Ascending aorta (tissue), 2 donors: ENCODE measurements at regions not wholly inside any gene's neighbourhood (a gene's known extent, or its start where the extent isn't known, plus 50 kb on each side); places are given as distances from the start of the nearest gene placed in this dataset.

Experiments
- DNase-seq, 2 donors: peaks; one replicate each; pipeline ENCODE4 v3.0.0-alpha.2; 2019; ENCODE audit warnings: low spot score in 2 of 2
- H3K27ac ChIP-seq, 2 donors: fragments of 200-600 bp; sonication (generic); one replicate each; pipeline ENCODE4 v1.5.1; 2016 to 2017; ENCODE audit warnings: mild to moderate bottlenecking in 1 of 2
- H3K27me3 ChIP-seq: fragments of 200-600 bp; sonication (generic); one replicate; pipeline ENCODE4 v1.5.1; 2017
- H3K36me3 ChIP-seq, 2 donors: fragments of 200-600 bp; sonication (generic); one replicate each; pipeline ENCODE4 v1.5.1; 2016
- H3K4me1 ChIP-seq, 2 donors: fragments of 200-600 bp; sonication (generic); one replicate each; pipeline ENCODE4 v1.5.1; 2016 to 2017; ENCODE audit warnings: mild to moderate bottlenecking in 1 of 2
- H3K4me3 ChIP-seq, 2 donors: fragments of 200-600 bp; sonication (generic); one replicate each; pipeline ENCODE4 v1.5.1; 2016 to 2017; ENCODE audit warnings: mild to moderate bottlenecking in 1 of 2
- H3K9me3 ChIP-seq, 2 donors: fragments of 200-600 bp; sonication (generic); one replicate each; pipeline ENCODE4 v1.5.1; 2016
- intact Hi-C: fragments of 100-400 bp; cut with DNase I; formaldehyde crosslinking; loops from one replicate; pipeline ENCODE4 v1.15.1; 2023
- TF ChIP-seq, protein P1 (sequence below), 3 experiments: fragments of 200-600 bp in 2 of 3; fragments of 450-650 bp in 1 of 3; sonication (generic) in 2 of 3; IDR thresholded peaks; one replicate each; pipeline ENCODE4 v1.5.1; 2016 to 2019; ENCODE audit warnings: antibody characterized with exemption in 3 of 3, mild to moderate bottlenecking in 1 of 3, moderate library complexity in 1 of 3

DNA sequence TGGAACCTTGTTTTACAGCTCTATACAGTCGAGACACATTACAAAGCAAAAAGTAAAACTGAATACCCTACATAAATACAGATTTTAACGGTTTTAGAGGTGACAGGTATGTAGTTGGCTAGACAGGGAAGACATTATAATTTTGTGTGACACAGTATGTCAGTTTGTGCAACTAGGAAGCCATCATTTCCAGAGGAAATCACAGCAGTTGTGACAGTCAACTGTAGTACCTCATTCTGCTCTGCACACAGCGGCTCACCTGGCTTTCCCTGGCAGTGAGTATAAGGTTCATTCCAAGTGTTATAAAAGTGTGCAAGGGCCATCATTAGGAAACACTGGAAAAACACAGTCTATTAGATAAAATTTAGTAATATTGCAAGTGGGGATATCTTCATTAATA, 501.6 kb upstream of the PHF14 start:
- intact Hi-C loops = no loop called here
- Histone ChIP-seq H3K4me3 (no peak overlapping the region), H3K36me3 (no peaks in the 10 kb centered on the region), H3K27me3 (no peaks in the 10 kb centered on the region), H3K27ac (no peak overlapping the region), H3K4me1 (no peaks in the 10 kb centered on the region), H3K9me3 (no peaks in the 10 kb centered on the region)
- TF ChIP-seq, protein P1, sequence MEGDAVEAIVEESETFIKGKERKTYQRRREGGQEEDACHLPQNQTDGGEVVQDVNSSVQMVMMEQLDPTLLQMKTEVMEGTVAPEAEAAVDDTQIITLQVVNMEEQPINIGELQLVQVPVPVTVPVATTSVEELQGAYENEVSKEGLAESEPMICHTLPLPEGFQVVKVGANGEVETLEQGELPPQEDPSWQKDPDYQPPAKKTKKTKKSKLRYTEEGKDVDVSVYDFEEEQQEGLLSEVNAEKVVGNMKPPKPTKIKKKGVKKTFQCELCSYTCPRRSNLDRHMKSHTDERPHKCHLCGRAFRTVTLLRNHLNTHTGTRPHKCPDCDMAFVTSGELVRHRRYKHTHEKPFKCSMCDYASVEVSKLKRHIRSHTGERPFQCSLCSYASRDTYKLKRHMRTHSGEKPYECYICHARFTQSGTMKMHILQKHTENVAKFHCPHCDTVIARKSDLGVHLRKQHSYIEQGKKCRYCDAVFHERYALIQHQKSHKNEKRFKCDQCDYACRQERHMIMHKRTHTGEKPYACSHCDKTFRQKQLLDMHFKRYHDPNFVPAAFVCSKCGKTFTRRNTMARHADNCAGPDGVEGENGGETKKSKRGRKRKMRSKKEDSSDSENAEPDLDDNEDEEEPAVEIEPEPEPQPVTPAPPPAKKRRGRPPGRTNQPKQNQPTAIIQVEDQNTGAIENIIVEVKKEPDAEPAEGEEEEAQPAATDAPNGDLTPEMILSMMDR (IDR thresholded peaks at IDR 0.05) = no peak
- DNase-seq = no peak

DNA sequence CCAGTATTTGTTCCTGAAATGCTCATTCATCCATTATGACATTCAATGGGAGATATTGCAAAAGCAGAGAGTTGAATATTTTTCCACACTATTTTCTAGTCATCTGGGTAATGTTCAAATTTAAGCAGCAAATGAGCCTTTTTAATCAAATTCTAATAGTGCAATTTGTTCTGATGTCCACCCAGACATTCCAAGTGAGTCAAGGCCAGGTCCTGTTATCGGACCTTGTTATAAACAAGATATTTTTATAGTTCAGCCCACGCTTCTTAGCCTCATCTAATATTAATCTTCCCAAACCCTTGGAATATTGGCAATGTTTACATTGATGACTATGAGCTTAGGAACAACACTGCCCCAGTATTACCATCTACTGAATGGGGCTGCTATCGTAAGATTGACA, 500.1 kb upstream of the PHF14 start:
- intact Hi-C loops = no loop called here
- Histone ChIP-seq H3K36me3 (no peaks in the 10 kb centered on the region), H3K4me1 (no peaks in the 10 kb centered on the region), H3K27ac (no peak overlapping the region), H3K4me3 (no peak overlapping the region), H3K27me3 (no peaks in the 10 kb centered on the region), H3K9me3 (no peaks in the 10 kb centered on the region)
- TF ChIP-seq, protein P1 (IDR thresholded peaks at IDR 0.05) = no peak
- no peak for DNase-seq

DNA sequence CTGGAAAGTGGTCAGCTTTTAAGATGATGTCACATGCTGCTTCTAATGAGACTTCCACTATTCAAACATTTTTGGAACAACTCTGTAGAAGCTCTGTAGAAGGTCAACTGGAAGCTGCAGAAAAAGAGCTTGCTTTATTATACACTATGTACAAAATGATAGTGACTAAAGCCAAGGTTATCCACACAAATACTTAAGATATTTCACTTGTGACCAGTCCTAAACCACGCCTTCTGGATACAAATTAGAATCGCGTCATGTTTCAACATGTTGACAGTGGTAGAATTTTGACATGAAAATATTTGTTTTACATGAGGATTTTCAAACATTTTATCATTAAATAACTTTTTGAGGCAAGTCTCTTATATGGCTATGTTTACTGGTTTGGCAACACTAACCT, 499.6 kb upstream of the PHF14 start:
- no peak overlapping the region for H3K4me3 ChIP-seq
- no peaks in the 10 kb centered on the region for H3K4me1 ChIP-seq
- no peak overlapping the region for H3K27ac ChIP-seq
- no peaks in the 10 kb centered on the region for H3K36me3 ChIP-seq
- DNase-seq = no peak
- intact Hi-C loops = no loop called here
- no peaks in the 10 kb centered on the region for H3K27me3 ChIP-seq
- no peaks in the 10 kb centered on the region for H3K9me3 ChIP-seq
- TF ChIP-seq, protein P1 (IDR thresholded peaks at IDR 0.05) = no peak

DNA sequence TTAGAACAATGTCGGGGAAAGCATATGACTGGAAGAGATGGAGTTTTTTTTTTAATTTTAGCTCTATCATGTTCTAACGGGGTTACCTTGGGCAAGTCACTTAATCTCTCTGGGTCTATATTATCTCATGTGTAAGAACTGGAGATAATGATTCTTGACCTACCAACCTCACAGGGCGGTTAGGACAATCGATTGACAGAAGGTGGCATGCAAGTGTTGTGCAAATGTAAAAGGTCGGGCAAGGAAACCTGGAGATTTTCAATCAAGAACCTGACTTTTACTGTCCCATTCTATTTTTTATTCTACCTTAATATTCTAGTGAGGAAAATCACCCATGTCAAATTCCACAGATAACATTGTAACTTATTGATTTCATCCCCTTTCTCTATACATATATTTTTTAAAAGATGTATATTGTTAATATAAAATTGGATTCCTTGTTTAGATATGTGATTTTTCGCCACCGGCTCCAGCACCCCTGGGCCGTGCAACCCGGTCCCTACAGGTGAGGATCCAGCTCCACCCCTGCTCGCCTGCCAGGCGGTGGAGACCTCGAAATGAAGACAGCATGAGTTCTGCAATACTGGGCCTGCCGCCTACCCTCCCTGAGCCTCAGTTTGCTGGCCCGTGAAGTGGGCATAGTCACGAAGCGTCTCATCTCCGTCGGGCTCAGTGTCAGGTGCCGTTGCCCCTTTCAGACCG, 497.6 kb upstream of the PHF14 start:
- Histone ChIP-seq H3K36me3 (no peaks in the 10 kb centered on the region), H3K9me3 (no peaks in the 10 kb centered on the region), H3K4me3 (no peak overlapping the region), H3K27ac (no peak overlapping the region), H3K27me3 (no peaks in the 10 kb centered on the region), H3K4me1 (no peaks in the 10 kb centered on the region)
- intact Hi-C loops = no loop called here
- no peak for DNase-seq
- TF ChIP-seq, protein P1 (IDR thresholded peaks at IDR 0.05) = no peak

DNA sequence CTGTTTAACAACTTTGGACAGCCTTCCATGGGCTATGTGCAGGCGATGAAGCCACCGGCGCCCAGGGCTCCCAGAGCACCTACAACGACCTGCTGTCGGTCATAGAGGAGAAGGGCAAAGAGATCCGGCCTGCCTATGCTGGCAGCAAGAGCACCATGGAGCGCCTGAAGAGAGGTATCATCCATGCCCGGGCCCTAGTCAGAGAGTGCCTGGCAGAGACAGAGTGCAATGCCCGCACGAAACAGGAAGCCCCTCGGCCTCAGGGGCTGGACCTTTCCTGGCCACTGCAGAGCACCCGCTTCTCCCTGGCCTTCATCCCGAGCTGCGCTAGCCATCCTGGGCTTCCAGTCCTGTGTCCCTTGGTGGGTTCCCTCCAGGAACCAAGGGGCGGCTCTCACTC, 497.0 kb upstream of the PHF14 start:
- TF ChIP-seq, protein P1 (IDR thresholded peaks at IDR 0.05) = no peak
- intact Hi-C loops = no loop called here
- Histone ChIP-seq H3K4me3 (no peak overlapping the region), H3K27ac (no peak overlapping the region), H3K9me3 (no peaks in the 10 kb centered on the region), H3K4me1 (no peaks in the 10 kb centered on the region), H3K27me3 (no peaks in the 10 kb centered on the region), H3K36me3 (no peaks in the 10 kb centered on the region)
- DNase-seq = no peak

DNA sequence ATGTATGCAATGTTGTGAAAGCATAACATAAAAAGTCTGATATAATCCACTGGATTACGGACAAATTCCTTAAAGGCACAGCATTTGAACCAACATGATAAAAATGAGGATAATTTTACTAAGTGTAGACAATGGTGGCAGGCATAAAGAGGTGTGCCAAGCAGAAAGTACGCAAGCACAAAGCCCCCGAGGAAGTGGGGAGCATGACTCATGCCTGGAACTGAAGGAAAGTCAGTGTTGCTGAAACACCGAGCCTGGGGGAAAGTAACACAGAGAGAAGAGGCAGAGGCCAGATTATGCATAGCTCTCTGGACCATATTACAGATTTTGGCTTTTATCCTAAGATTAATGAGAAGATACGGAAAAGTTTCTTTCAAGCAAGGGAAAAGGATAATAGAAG, 490.0 kb upstream of the PHF14 start:
- H3K4me3 ChIP-seq = no peak overlapping the region

More for the DNA sequence above, 490.0 kb upstream of the PHF14 start:
- Histone ChIP-seq H3K4me1 (no peaks in the 10 kb centered on the region), H3K9me3 (no peaks in the 10 kb centered on the region), H3K27ac (no peak overlapping the region), H3K27me3 (no peaks in the 10 kb centered on the region), H3K36me3 (no peaks in the 10 kb centered on the region)
- no peak for DNase-seq
- TF ChIP-seq, protein P1 (IDR thresholded peaks at IDR 0.05) = no peak
- intact Hi-C loops = no loop called here
